ENCODE measurements at regions not wholly inside any gene's neighbourhood (a gene's known extent, or its start where the extent isn't known, plus 50 kb on each side); places are given as distances from the start of the nearest gene placed in this dataset.

DNA sequence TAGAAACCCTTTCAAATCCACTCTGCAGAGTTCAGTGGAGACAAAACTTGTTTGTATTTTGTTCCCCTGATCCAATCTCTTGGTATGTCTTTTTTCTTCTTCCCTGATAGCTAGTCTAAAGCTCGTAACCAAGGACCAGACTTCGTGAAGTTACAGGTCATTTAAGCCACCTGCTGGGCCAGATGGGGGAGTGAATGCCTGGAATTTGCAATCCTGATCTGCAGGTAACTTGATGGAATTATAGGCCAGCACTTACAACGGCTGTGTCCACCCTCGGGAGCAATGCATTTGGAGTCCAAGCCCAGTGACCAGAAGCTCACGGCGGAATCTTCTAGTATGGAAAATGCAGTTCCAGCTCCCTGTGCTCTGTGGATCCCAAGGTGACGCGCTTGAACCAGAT lies 566.9 kb downstream of the TCERG1L start:
- no peak overlapping the region for H2BK5ac ChIP-seq (ENCODE audit: insufficient read length, low read length)
- H3K27me3 Mint-ChIP-seq (ENCODE audit: low read depth), result peaks cover 2% of the 10 kb centered on the region; the same call in 1 of the 2 replicates
- peaks cover 32 to 55% of the 10 kb centered on the region in 2 experiments for H3K4me1 Mint-ChIP-seq
- no peak overlapping the region for H3K4ac ChIP-seq (ENCODE audit: low read depth, low read length)
- no peak overlapping the region for H3K56ac ChIP-seq (ENCODE audit: insufficient read length, low read depth, low read length)
- H3K18ac ChIP-seq (ENCODE audit: insufficient read length, low read depth, low read length), result no peak overlapping the region
- no peak overlapping the region for H2AK5ac ChIP-seq (ENCODE audit: insufficient read length, low read length)
- no peak overlapping the region for H2BK15ac ChIP-seq (ENCODE audit: low read depth, low read length)
- no peaks in the 10 kb centered on the region for H3K79me1 ChIP-seq (ENCODE audit: insufficient read depth, low read depth, low read length, poor library complexity, severe bottlenecking)
- no peaks in the 10 kb centered on the region for H3K9me3 Mint-ChIP-seq
- no peaks in the 10 kb centered on the region for H3K9me3 ChIP-seq (ENCODE audit: control insufficient read depth, low read depth, low read length)
- H3K14ac ChIP-seq (ENCODE audit: insufficient read depth, low read length), result no peak overlapping the region
- TF ChIP-seq, protein P1, sequence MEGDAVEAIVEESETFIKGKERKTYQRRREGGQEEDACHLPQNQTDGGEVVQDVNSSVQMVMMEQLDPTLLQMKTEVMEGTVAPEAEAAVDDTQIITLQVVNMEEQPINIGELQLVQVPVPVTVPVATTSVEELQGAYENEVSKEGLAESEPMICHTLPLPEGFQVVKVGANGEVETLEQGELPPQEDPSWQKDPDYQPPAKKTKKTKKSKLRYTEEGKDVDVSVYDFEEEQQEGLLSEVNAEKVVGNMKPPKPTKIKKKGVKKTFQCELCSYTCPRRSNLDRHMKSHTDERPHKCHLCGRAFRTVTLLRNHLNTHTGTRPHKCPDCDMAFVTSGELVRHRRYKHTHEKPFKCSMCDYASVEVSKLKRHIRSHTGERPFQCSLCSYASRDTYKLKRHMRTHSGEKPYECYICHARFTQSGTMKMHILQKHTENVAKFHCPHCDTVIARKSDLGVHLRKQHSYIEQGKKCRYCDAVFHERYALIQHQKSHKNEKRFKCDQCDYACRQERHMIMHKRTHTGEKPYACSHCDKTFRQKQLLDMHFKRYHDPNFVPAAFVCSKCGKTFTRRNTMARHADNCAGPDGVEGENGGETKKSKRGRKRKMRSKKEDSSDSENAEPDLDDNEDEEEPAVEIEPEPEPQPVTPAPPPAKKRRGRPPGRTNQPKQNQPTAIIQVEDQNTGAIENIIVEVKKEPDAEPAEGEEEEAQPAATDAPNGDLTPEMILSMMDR (conservative IDR thresholded peaks at IDR 0.05), result no peak
- DNase-seq, result no peak
- WGBS (ENCODE audit: extremely low coverage, insufficient read length, low lambda C conversion rate), result no CpG with 5 or more reads among the region's 8 CpGs
- H4K20me1 ChIP-seq (ENCODE audit: control insufficient read depth, insufficient read depth, insufficient read length), result no peaks in the 10 kb centered on the region
- H4K91ac ChIP-seq (ENCODE audit: insufficient read length, low read depth, low read length), result no peak overlapping the region
- H3K4me2 ChIP-seq (ENCODE audit: insufficient read depth, insufficient read length, low read length), result no peak overlapping the region
- no peak overlapping the region for H4K5ac ChIP-seq (ENCODE audit: insufficient read length, low read depth, low read length)
- no peak overlapping the region for H2BK12ac ChIP-seq (ENCODE audit: insufficient read length, low read depth, low read length)
- no peak overlapping the region for H3K23ac ChIP-seq (ENCODE audit: insufficient read length, low read depth, low read length)
- peak overlapping the region in 1 of 3 experiments; percentile 27; a peak in 1 of 7 replicates for H3K27ac Mint-ChIP-seq
- H3K36me3 Mint-ChIP-seq (ENCODE audit: insufficient read depth in 1 of 3, low read depth in 3 of 3), result no peaks in the 10 kb centered on the region
- H3K79me2 ChIP-seq (ENCODE audit: insufficient read depth, low read length), result no peaks in the 10 kb centered on the region
- H3K4me3 Mint-ChIP-seq, result peak overlapping the region in 1 of 2 experiments; percentile 28; a peak in 1 of 5 replicates
- H4K8ac ChIP-seq (replicated peaks; ENCODE audit: insufficient read length, low read depth, low read length), result no peak overlapping the region
- no peak overlapping the region for H3T11ph ChIP-seq (ENCODE audit: low read length)
- H3K9ac ChIP-seq (ENCODE audit: extremely low read depth, insufficient read length, low read length), result no peak overlapping the region
- H2BK120ac ChIP-seq (ENCODE audit: low read depth, low read length, poor library complexity, severe bottlenecking), result no peak overlapping the region
- no peak overlapping the region for H3K27ac ChIP-seq (ENCODE audit: insufficient read length, low read depth, low read length)
- H3K23me2 ChIP-seq (ENCODE audit: insufficient read length, low read depth, low read length, poor library complexity, severe bottlenecking), result no peaks in the 10 kb centered on the region
- no peaks in the 10 kb centered on the region for H3K27me3 ChIP-seq (ENCODE audit: insufficient read depth, low read length)
- peaks cover 7% of the 10 kb centered on the region; the same call in 1 of the 2 replicates for H3K4me1 ChIP-seq (ENCODE audit: insufficient read depth, low read length)
- no peak overlapping the region for H2AFZ ChIP-seq (ENCODE audit: low read length)
- no peak overlapping the region for H2BK20ac ChIP-seq (ENCODE audit: low read depth, low read length, poor library complexity, severe bottlenecking)

Data from H9 (cell line).